ENCODE measurements at regions not wholly inside any gene's neighbourhood (a gene's known extent, or its start where the extent isn't known, plus 50 kb on each side); places are given as distances from the start of the nearest gene placed in this dataset.

DNA sequence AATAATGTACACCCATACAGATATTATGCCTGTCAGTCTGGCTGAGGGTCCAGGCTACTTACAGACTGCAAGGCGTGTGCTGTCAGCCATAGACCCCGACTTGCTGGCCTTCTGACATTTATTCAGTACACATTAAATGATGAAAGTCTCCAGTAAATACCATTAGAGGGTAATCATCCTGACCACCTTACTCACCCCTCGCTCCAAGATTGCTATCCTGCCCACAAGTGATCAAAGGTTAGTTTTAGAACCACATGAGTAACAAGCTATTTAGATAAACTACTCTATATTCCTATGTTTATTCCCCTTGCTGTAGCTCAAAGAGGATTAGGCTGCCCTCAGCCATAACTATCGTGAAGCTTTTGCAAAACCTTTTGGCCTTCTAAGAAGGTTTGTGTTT is 1426.7 kb downstream of the NLGN4Y start:
- TF ChIP-seq POLR2A (IDR thresholded peaks at IDR 0.05): no peak
- TF ChIP-seq, protein P1, sequence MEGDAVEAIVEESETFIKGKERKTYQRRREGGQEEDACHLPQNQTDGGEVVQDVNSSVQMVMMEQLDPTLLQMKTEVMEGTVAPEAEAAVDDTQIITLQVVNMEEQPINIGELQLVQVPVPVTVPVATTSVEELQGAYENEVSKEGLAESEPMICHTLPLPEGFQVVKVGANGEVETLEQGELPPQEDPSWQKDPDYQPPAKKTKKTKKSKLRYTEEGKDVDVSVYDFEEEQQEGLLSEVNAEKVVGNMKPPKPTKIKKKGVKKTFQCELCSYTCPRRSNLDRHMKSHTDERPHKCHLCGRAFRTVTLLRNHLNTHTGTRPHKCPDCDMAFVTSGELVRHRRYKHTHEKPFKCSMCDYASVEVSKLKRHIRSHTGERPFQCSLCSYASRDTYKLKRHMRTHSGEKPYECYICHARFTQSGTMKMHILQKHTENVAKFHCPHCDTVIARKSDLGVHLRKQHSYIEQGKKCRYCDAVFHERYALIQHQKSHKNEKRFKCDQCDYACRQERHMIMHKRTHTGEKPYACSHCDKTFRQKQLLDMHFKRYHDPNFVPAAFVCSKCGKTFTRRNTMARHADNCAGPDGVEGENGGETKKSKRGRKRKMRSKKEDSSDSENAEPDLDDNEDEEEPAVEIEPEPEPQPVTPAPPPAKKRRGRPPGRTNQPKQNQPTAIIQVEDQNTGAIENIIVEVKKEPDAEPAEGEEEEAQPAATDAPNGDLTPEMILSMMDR (IDR thresholded peaks at IDR 0.05): no peak
- 48 to 74% methylated on average over 2 to 4 of the region's 4 CpGs for WGBS, 2 donors

DNA sequence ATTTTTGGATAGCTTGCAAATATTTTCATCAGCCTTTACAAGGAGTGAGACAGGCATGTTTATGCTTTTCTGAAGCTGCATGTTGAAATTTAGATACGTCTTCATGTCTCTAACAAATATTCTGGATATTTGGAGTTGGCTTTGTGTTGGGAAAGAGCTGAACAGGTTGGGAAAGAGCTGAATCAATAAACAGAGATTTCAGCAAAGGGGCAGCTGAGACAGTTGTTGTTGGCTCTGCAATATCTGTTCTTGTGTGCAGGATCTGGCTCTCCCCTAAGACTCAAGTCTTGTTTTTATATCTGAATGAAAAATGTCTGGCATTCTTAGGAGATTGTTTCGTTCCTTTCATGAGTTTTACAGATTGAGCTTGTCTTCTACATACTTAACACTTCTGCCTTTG is 1444.5 kb downstream of the NLGN4Y start:
- Histone ChIP-seq H3K27me3 (no peaks in the 10 kb centered on the region), H3K4me3 (no peak overlapping the region), H3K9me3 (no peaks in the 10 kb centered on the region), H3K36me3 (replicated peaks in 1 of 2; ENCODE audit: insufficient read depth in 1 of 2, low read depth in 2 of 2) (no peaks in the 10 kb centered on the region), H3K27ac (no peak overlapping the region), H3K4me1 (no peaks in the 10 kb centered on the region)
- TF ChIP-seq, protein P1 (IDR thresholded peaks at IDR 0.05): no peak
- no peak for TF ChIP-seq POLR2A (IDR thresholded peaks at IDR 0.05)
- WGBS, 2 donors: 54 to 56% methylated on average over 2 of the region's 2 CpGs
- no peak for DNase-seq
- ATAC-seq: no peak
- intact Hi-C loops (cut with DNase I): no loop called here

More for the DNA sequence above, 1426.7 kb downstream of the NLGN4Y start:
- Histone ChIP-seq H3K36me3 (replicated peaks in 1 of 2; ENCODE audit: insufficient read depth in 1 of 2, low read depth in 2 of 2) (no peaks in the 10 kb centered on the region), H3K4me1 (no peaks in the 10 kb centered on the region), H3K4me3 (no peak overlapping the region), H3K27me3 (no peaks in the 10 kb centered on the region), H3K9me3 (no peaks in the 10 kb centered on the region), H3K27ac (no peak overlapping the region)
- DNase-seq: no peak
- intact Hi-C loops (cut with DNase I): no loop called here
- ATAC-seq: no peak

DNA sequence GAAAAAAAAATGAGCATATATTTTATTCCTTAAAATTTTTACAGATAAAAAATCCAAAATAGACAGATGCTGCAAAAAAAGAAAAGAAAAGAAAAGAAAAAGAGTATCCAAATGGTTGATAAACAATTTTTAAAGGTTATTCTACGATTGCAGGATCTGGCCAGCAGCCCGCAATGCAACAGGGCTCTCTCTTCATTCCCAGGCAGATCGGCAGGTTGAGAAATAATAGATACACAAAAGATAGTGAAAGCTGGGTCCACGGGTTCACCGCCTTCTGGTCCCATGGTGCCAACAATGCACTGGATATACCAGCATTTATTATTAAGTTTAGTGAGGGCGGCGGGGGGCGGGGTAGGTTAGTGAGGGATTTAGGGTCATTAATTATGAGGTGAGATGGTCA is 1448.9 kb downstream of the NLGN4Y start:
- ATAC-seq: no peak
- 67 to 70% methylated on average over 8 of the region's 8 CpGs for WGBS, 2 donors
- Histone ChIP-seq H3K27me3 (no peaks in the 10 kb centered on the region), H3K4me1 (no peaks in the 10 kb centered on the region), H3K27ac (no peak overlapping the region), H3K4me3 (no peak overlapping the region), H3K9me3 (no peaks in the 10 kb centered on the region), H3K36me3 (replicated peaks in 1 of 2; ENCODE audit: insufficient read depth in 1 of 2, low read depth in 2 of 2) (no peaks in the 10 kb centered on the region)
- intact Hi-C loops (cut with DNase I): no loop called here
- DNase-seq: no peak
- TF ChIP-seq POLR2A (IDR thresholded peaks at IDR 0.05): no peak
- TF ChIP-seq, protein P1 (IDR thresholded peaks at IDR 0.05): no peak

DNA sequence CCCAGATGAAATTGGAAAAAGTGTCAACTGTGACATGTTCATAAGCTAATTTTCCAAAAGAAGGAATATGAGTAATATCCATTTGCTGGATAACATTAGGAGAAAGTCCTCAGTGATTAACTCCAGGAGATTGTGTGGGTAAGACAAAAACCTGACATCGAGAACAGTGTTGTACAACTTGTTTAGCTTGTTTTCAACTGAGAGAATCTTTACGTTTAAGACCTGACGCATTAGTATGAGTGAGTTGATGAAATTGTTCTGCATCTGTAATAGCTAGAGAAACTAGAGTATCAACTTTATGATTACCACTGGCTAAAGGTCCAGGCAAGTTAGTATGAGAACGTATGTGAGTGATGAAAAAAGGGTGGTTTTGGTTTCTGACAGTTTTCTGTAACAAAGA is 1452.4 kb downstream of the NLGN4Y start:
- no peak overlapping the region for H3K4me3 ChIP-seq

DNA sequence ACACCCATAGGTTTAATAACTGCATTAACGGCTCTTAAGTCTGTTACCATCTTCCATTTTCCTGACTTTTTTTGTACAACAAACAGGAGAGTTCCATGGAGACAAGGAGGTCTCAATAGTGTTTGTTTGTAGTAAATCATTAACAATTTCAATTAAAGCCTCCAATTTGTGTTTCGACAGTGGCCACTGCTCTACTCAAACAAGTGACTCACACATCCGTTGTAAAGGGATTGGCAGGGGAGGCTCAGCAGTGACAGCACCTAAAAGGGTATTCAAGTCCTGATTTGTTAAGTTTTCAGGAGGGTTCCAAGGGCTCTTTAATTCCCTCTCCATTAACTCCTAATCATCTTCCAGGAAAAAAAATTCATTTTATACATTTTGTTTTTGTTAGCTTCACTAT is 1454.2 kb downstream of the NLGN4Y start:
- H3K4me1 ChIP-seq: no peaks in the 10 kb centered on the region
- WGBS, 2 donors: 23 to 43% methylated on average over 3 of the region's 3 CpGs
- no peak overlapping the region for H3K27ac ChIP-seq
- DNase-seq (no peak), ATAC-seq (no peak)
- no peaks in the 10 kb centered on the region for H3K36me3 ChIP-seq (replicated peaks in 1 of 2; ENCODE audit: insufficient read depth in 1 of 2, low read depth in 2 of 2)
- TF ChIP-seq POLR2A (IDR thresholded peaks at IDR 0.05): no peak
- TF ChIP-seq, protein P1 (IDR thresholded peaks at IDR 0.05): no peak
- no peaks in the 10 kb centered on the region for H3K9me3 ChIP-seq
- H3K27me3 ChIP-seq: no peaks in the 10 kb centered on the region
- intact Hi-C loops (cut with DNase I): no loop called here
- no peak overlapping the region for H3K4me3 ChIP-seq

More for the DNA sequence above, 1452.4 kb downstream of the NLGN4Y start:
- 59 to 62% methylated on average over 4 of the region's 4 CpGs for WGBS, 2 donors
- intact Hi-C loops (cut with DNase I): no loop called here
- no peaks in the 10 kb centered on the region for H3K36me3 ChIP-seq (replicated peaks in 1 of 2; ENCODE audit: insufficient read depth in 1 of 2, low read depth in 2 of 2)
- H3K27me3 ChIP-seq: no peaks in the 10 kb centered on the region
- no peaks in the 10 kb centered on the region for H3K4me1 ChIP-seq
- no peak overlapping the region for H3K27ac ChIP-seq
- no peaks in the 10 kb centered on the region for H3K9me3 ChIP-seq
- ATAC-seq (no peak), DNase-seq (no peak)
- TF ChIP-seq POLR2A (IDR thresholded peaks at IDR 0.05): no peak
- TF ChIP-seq, protein P1 (IDR thresholded peaks at IDR 0.05): no peak
